ENCODE measurements at regions not wholly inside any gene's neighbourhood (a gene's known extent, or its start where the extent isn't known, plus 50 kb on each side); places are given as distances from the start of the nearest gene placed in this dataset.

DNA sequence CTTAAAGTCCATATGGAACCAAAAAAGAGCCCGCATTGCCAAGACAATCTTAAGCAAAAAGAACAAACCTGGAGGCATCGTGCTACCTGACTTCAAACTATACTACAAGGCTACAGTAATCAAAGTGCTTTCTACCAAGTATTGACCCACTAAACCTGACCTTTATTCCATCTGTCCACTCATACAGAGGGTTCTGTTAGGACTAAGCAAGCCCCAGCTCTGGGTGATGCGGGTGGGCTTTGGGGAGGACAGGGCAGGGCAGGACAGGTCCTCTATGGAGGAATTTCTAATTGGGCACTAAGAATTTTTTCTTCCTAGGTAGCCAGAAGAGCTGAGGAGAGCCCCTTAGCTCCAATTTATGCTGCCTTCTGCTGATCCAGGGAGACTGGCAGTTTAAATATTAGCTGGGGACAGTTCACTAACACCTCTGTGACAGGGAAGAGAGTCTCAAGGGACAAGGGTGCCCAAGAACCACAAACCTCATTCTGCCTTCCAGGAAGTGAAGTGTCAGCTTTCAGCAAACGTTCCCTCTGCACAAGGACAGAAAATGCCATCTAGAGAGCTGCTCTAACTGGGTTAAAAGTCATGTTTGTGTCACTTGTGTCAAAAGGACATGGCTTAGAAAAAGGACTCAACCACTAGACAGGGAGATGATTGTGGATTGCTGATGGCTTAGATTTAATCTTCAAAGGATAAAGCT lies 143.2 kb downstream of the KIT start:
- TF ChIP-seq, protein P1, sequence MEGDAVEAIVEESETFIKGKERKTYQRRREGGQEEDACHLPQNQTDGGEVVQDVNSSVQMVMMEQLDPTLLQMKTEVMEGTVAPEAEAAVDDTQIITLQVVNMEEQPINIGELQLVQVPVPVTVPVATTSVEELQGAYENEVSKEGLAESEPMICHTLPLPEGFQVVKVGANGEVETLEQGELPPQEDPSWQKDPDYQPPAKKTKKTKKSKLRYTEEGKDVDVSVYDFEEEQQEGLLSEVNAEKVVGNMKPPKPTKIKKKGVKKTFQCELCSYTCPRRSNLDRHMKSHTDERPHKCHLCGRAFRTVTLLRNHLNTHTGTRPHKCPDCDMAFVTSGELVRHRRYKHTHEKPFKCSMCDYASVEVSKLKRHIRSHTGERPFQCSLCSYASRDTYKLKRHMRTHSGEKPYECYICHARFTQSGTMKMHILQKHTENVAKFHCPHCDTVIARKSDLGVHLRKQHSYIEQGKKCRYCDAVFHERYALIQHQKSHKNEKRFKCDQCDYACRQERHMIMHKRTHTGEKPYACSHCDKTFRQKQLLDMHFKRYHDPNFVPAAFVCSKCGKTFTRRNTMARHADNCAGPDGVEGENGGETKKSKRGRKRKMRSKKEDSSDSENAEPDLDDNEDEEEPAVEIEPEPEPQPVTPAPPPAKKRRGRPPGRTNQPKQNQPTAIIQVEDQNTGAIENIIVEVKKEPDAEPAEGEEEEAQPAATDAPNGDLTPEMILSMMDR (conservative IDR thresholded peaks at IDR 0.05): no peak
- TF ChIP-seq EZH2 (IDR thresholded peaks at IDR 0.05; ENCODE audit: low read depth): no peak

Data from PC-9 (cell line).